ENCODE measurements at regions not wholly inside any gene's neighbourhood (a gene's known extent, or its start where the extent isn't known, plus 50 kb on each side); places are given as distances from the start of the nearest gene placed in this dataset.
"Not testable (repeated sequence)": the region's sequence is repeated elsewhere in the genome, so short reads cannot be mapped to it uniquely, and the experiment has no call there.

DNA sequence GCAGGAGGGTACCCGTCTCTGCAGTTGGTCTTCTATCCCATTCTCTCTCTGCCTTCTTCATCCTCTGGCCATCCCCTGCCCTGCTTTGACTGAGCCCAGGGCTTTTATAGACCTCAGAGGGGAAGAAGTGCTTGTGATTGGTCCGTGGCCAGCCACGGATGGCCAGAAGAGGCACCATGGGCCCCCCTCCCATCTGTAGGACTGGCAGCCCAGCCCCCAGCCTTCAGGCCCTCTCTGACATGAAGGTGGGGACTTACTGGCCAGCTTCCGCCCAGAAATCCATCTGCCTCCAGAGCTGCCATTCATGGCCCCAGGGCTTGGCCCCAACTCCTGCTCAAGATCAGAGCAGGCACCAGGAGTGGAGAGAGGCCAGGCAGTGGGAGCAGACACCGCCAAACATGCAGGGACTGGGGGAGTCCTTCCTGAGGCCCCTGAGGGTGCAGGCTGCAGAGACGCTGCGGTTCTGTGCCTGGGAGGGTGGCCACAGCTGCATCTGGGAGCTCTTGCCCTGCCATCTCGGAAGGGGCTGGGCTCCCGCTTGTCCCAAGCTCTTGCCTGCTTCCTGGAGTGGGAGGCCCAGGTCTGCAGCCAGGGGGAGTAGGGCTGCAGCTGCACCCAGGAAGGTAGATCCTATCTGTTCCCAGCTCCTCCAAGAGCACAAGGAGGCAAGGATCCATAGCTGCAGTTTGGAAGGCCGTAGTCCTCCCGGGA is 698.6 kb upstream of the B3GALT2 start:
- Histone ChIP-seq H3K4me3 (ENCODE audit: low read depth, low read length) (no peak overlapping the region), H3K4me1 (ENCODE audit: control insufficient read depth, insufficient read depth, low read length) (no peaks in the 10 kb centered on the region), H3K9me3 (ENCODE audit: control insufficient read depth, insufficient read depth, low read length) (no peaks in the 10 kb centered on the region), H3K27me3 (ENCODE audit: control insufficient read depth, insufficient read depth, low read length) (no peaks in the 10 kb centered on the region), H3K36me3 (ENCODE audit: control insufficient read depth, insufficient read depth, low read length) (no peaks in the 10 kb centered on the region), H3K9ac (ENCODE audit: low read depth, low read length) (no peak overlapping the region)

DNA sequence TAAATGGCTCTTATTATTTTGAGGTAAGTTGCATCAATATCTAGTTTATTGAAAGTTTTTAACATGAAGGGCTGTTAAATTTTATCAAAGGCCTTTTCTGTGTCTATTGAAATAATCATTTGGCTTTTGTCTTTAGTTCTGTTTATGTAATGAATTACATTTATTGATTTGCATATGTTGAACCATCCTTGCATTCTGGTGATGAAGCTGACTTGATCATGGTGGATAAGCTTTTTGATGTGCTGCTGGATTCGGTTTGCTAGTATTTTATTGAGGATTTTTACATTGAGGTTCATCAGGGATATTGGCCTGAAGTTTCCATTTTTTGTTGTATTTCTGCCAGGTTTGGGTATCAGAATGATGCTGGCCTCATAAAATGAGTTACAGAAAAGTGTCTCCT is 691.5 kb upstream of the B3GALT2 start:
- not testable (repeated sequence) for H3K36me3 ChIP-seq (ENCODE audit: control insufficient read depth, insufficient read depth, low read length); H3K27me3 ChIP-seq (ENCODE audit: control insufficient read depth, insufficient read depth, low read length); H3K9me3 ChIP-seq (ENCODE audit: control insufficient read depth, insufficient read depth, low read length); H3K4me1 ChIP-seq (ENCODE audit: control insufficient read depth, insufficient read depth, low read length); H3K4me3 ChIP-seq (ENCODE audit: low read depth, low read length); H3K9ac ChIP-seq (ENCODE audit: low read depth, low read length)

DNA sequence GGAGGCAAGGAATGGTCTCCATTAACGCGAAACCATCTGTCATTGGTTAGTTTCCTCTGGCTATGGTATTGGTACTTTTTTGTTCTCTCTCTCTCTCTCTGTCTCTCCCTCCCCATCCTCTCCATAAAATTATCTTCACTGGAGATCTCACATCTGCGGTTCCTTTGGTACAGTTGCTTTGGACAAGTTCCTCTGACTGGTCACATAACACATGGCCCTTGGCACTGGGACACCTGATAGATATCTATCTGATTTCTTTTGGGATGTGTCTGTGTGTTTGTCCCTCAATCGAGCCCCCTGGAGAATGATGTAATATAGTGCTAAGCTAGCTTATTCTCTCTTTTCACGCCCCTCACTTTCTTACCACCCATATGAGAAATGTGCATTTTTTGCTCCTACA is 682.0 kb upstream of the B3GALT2 start:
- no peaks in the 10 kb centered on the region for H3K27me3 ChIP-seq (ENCODE audit: control insufficient read depth, insufficient read depth, low read length)
- no peaks in the 10 kb centered on the region for H3K9me3 ChIP-seq (ENCODE audit: control insufficient read depth, insufficient read depth, low read length)
- H3K4me3 ChIP-seq (ENCODE audit: low read depth, low read length) = no peak overlapping the region
- H3K9ac ChIP-seq (ENCODE audit: low read depth, low read length) = no peak overlapping the region
- H3K4me1 ChIP-seq (ENCODE audit: control insufficient read depth, insufficient read depth, low read length) = peaks cover 4% of the 10 kb centered on the region
- no peaks in the 10 kb centered on the region for H3K36me3 ChIP-seq (ENCODE audit: control insufficient read depth, insufficient read depth, low read length)

DNA sequence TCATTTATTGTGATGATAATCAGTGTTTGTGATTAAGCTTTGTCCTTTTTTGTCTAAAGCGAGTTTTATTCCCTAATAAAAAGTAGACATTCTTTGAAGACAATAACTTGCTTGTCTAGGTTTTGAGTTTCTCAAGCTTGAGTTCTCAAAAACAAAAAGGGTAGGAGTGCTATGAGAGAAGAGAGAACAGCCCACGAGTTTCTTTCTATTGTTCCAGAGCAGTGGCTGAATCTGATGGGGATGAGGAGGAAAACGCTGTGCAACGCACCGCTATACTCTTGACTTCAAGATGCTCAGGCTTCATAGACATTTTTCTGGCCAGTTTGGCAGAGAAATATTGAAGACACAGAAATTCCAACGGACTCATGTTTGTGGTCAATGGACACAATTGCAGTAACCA is 669.8 kb upstream of the B3GALT2 start:
- Histone ChIP-seq H3K9ac (ENCODE audit: low read depth, low read length) (no peak overlapping the region), H3K4me3 (ENCODE audit: low read depth, low read length) (no peak overlapping the region), H3K36me3 (ENCODE audit: control insufficient read depth, insufficient read depth, low read length) (no peaks in the 10 kb centered on the region)

DNA sequence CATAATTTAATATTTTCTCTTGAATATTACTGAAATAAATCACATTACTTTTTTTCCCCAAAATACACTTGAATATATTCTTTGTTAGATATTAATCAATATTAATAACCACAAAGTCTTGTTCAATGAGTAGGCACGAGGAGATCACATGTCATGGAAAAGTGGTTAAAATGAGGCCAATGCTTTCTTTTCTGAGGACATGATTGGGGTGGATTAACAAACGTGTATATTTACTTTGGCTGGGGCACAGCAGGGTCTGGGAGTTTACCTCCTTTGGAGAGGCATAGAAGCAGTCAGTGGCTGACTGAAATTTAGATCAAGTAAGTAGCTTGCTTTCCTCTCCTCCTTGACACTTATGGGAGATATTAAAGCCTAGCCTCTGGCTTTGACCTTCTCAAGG is 664.3 kb upstream of the B3GALT2 start:
- no peaks in the 10 kb centered on the region for H3K27me3 ChIP-seq (ENCODE audit: control insufficient read depth, insufficient read depth, low read length)
- H3K9ac ChIP-seq (ENCODE audit: low read depth, low read length) = no peak overlapping the region
- H3K9me3 ChIP-seq (ENCODE audit: control insufficient read depth, insufficient read depth, low read length) = no peaks in the 10 kb centered on the region
- H3K4me1 ChIP-seq (ENCODE audit: control insufficient read depth, insufficient read depth, low read length) = peaks cover 4% of the 10 kb centered on the region
- H3K4me3 ChIP-seq (ENCODE audit: low read depth, low read length) = no peak overlapping the region
- H3K36me3 ChIP-seq (ENCODE audit: control insufficient read depth, insufficient read depth, low read length) = no peaks in the 10 kb centered on the region

More for the DNA sequence above, 669.8 kb upstream of the B3GALT2 start:
- H3K9me3 ChIP-seq (ENCODE audit: control insufficient read depth, insufficient read depth, low read length) = no peaks in the 10 kb centered on the region
- H3K4me1 ChIP-seq (ENCODE audit: control insufficient read depth, insufficient read depth, low read length) = no peaks in the 10 kb centered on the region
- H3K27me3 ChIP-seq (ENCODE audit: control insufficient read depth, insufficient read depth, low read length) = no peaks in the 10 kb centered on the region

DNA sequence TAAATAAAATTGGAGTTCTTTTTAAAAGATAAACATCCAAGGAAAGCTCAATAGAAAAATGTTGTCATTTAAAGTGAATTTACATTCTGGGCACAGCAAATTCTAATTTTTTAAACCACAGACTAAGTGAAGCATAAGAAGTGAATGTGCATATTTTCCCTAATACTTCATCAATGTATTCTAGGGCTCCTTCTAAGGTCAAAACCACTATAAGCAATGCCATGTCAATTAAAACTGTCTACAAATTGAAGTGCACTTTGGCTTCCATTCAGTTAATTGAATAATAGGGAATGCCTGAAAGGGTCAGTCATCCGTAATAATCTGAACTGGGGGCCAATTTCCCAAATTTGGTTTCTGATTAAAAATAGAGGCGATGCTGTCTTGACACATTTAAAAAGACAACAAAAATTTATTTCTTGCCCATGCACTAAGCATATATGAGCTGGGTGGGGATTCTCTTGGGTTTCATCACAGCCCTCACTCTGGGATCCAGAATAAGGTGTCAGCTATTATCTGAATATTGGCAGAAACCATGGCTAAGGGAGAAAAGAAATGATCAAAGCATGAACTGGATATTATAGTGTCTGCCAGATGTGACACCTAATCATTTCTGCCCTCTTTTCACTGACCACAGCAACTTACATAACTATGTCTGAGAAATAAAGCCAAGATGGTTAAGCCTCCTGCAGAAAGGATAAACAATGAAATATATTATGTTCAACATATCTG is 660.6 kb upstream of the B3GALT2 start:
- no peaks in the 10 kb centered on the region for H3K27me3 ChIP-seq (ENCODE audit: control insufficient read depth, insufficient read depth, low read length)
- H3K9ac ChIP-seq (ENCODE audit: low read depth, low read length) = no peak overlapping the region
- H3K4me3 ChIP-seq (ENCODE audit: low read depth, low read length) = no peak overlapping the region
- no peaks in the 10 kb centered on the region for H3K9me3 ChIP-seq (ENCODE audit: control insufficient read depth, insufficient read depth, low read length)
- H3K4me1 ChIP-seq (ENCODE audit: control insufficient read depth, insufficient read depth, low read length) = peaks cover 4% of the 10 kb centered on the region
- no peaks in the 10 kb centered on the region for H3K36me3 ChIP-seq (ENCODE audit: control insufficient read depth, insufficient read depth, low read length)

DNA sequence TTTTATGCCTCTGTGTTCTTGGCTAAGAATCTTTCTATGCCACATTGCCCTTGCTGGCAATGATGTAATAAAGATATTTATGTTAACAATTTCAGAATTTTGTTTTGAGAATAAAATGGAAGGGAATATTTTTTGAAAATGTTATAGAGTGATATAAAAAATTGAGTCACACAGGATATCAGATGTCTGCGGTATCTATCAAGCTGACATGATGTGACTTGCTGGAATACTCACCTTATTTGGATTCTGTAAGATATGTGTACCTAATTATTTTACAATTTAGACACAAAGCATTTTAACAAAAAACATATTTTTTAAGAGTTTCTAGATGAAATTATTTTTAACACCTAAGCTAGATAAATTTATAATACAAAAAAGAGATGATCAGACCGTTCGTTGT is 660.0 kb upstream of the B3GALT2 start:
- Histone ChIP-seq H3K4me1 (ENCODE audit: control insufficient read depth, insufficient read depth, low read length) (peaks cover 4% of the 10 kb centered on the region), H3K9ac (ENCODE audit: low read depth, low read length) (no peak overlapping the region), H3K36me3 (ENCODE audit: control insufficient read depth, insufficient read depth, low read length) (no peaks in the 10 kb centered on the region), H3K9me3 (ENCODE audit: control insufficient read depth, insufficient read depth, low read length) (no peaks in the 10 kb centered on the region), H3K27me3 (ENCODE audit: control insufficient read depth, insufficient read depth, low read length) (no peaks in the 10 kb centered on the region), H3K4me3 (ENCODE audit: low read depth, low read length) (no peak overlapping the region)

DNA sequence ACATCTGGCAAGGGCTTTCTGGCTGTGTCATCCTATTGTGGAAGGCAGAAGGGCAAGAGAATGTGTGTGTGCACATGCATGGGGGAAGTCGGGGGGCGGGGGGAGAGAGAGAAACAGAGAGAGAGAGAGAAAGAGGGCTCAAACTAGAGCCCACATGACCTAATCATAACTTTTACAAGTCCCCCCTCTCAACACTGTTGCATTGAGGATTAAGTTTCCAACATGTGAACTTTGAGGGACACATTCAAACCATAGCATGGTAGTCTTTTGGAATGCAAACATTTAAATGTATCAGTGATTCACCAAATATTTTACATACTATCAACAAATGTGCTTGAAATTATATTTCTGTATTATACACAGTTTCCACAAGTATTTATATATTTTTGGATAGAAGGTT is 655.4 kb upstream of the B3GALT2 start:
- H3K36me3 ChIP-seq (ENCODE audit: control insufficient read depth, insufficient read depth, low read length) = no peaks in the 10 kb centered on the region
- no peaks in the 10 kb centered on the region for H3K9me3 ChIP-seq (ENCODE audit: control insufficient read depth, insufficient read depth, low read length)
- no peaks in the 10 kb centered on the region for H3K4me1 ChIP-seq (ENCODE audit: control insufficient read depth, insufficient read depth, low read length)
- H3K4me3 ChIP-seq (ENCODE audit: low read depth, low read length) = no peak overlapping the region
- H3K9ac ChIP-seq (ENCODE audit: low read depth, low read length) = no peak overlapping the region
- H3K27me3 ChIP-seq (ENCODE audit: control insufficient read depth, insufficient read depth, low read length) = no peaks in the 10 kb centered on the region

DNA sequence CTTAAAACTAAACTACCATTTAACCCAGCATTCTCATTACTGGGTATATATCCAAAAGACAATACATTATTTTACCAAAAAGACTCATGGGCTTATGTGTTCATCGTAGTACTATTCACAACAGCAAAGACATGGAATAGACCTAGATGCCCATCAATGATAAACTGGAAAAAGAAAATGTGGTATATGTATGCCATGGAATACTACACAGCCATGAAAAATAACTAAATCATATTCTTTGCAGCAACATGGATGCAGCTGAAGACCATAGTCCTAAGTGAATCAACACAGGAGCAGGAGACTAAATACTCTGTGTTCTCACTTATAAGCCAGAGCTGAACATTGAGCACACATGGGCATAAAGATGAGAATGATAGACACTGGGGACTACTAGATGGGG is 645.1 kb upstream of the B3GALT2 start:
- H3K36me3 ChIP-seq (ENCODE audit: control insufficient read depth, insufficient read depth, low read length) = no peaks in the 10 kb centered on the region
- peaks cover 5% of the 10 kb centered on the region for H3K9me3 ChIP-seq (ENCODE audit: control insufficient read depth, insufficient read depth, low read length)
- H3K4me1 ChIP-seq (ENCODE audit: control insufficient read depth, insufficient read depth, low read length) = no peaks in the 10 kb centered on the region
- no peak overlapping the region for H3K4me3 ChIP-seq (ENCODE audit: low read depth, low read length)
- H3K9ac ChIP-seq (ENCODE audit: low read depth, low read length) = no peak overlapping the region
- no peaks in the 10 kb centered on the region for H3K27me3 ChIP-seq (ENCODE audit: control insufficient read depth, insufficient read depth, low read length)

DNA sequence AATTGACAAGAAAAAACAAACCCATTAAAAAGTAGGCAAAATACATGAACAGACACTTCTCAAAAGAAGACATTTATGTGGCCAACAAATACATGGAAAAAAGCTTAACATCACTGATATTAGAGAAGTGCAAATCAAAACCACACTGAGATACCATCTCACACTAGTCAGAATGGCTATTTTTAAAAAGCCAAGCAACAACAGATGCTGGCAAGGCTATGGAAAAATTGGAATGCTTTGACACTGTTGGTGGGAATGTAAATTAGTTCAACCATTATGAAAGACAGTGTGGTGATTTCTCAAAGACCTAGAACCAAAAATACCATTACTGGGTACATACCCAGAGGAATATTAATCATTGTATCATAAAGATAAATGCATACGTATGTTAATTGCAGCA is 641.1 kb upstream of the B3GALT2 start:
- Histone ChIP-seq H3K36me3 (ENCODE audit: control insufficient read depth, insufficient read depth, low read length) (no peaks in the 10 kb centered on the region), H3K4me3 (ENCODE audit: low read depth, low read length) (no peak overlapping the region), H3K9ac (ENCODE audit: low read depth, low read length) (no peak overlapping the region), H3K4me1 (ENCODE audit: control insufficient read depth, insufficient read depth, low read length) (no peaks in the 10 kb centered on the region), H3K9me3 (ENCODE audit: control insufficient read depth, insufficient read depth, low read length) (peaks cover 5% of the 10 kb centered on the region), H3K27me3 (ENCODE audit: control insufficient read depth, insufficient read depth, low read length) (no peaks in the 10 kb centered on the region)

DNA sequence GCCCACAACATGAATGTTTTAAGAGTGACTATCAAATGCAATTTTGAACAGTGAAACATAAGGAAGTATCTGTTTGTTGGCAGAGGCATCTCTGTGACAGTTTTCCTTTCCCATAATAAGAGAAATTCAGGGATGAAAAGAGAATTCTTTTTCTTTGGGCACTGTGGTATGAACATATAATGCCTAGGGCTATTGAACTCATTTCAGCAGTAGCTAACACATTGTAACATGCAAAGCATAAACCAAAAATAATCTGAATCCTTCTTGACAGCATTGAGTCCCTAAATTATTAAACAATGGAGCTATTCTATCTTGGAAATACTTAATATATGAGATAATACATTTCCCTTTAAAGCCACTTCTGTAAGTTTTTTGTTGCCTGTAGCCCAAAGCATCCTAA is 633.0 kb upstream of the B3GALT2 start:
- H3K4me3 ChIP-seq (ENCODE audit: low read depth, low read length) = no peak overlapping the region
- no peak overlapping the region for H3K9ac ChIP-seq (ENCODE audit: low read depth, low read length)
- no peaks in the 10 kb centered on the region for H3K4me1 ChIP-seq (ENCODE audit: control insufficient read depth, insufficient read depth, low read length)
- H3K36me3 ChIP-seq (ENCODE audit: control insufficient read depth, insufficient read depth, low read length) = no peaks in the 10 kb centered on the region
- H3K27me3 ChIP-seq (ENCODE audit: control insufficient read depth, insufficient read depth, low read length) = no peaks in the 10 kb centered on the region
- no peaks in the 10 kb centered on the region for H3K9me3 ChIP-seq (ENCODE audit: control insufficient read depth, insufficient read depth, low read length)

DNA sequence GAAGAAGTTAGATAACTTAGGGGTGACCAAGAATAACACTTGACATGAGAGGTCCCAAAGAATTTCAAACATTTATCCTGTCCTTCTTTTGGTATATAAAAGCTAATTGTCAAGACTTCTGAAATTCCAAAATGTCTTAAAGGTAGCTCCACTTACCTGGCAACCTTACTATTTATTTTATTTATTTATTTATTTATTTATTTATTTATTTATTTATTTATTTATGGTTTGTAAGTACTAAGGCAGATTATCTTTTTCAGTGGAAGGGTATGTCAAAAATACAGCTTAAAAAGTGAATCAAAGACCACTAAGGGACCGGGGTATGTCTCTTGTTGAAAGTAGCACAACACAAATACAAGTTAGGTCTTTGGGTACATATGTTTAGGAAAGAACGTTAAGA is 620.8 kb upstream of the B3GALT2 start:
- no peaks in the 10 kb centered on the region for H3K9me3 ChIP-seq (ENCODE audit: control insufficient read depth, insufficient read depth, low read length)
- no peaks in the 10 kb centered on the region for H3K36me3 ChIP-seq (ENCODE audit: control insufficient read depth, insufficient read depth, low read length)
- no peaks in the 10 kb centered on the region for H3K4me1 ChIP-seq (ENCODE audit: control insufficient read depth, insufficient read depth, low read length)

More for the DNA sequence above, 620.8 kb upstream of the B3GALT2 start:
- Histone ChIP-seq H3K4me3 (ENCODE audit: low read depth, low read length) (no peak overlapping the region), H3K9ac (ENCODE audit: low read depth, low read length) (no peak overlapping the region), H3K27me3 (ENCODE audit: control insufficient read depth, insufficient read depth, low read length) (no peaks in the 10 kb centered on the region)

Data from iPS-15b (cell line).